ENCODE measurements at regions not wholly inside any gene's neighbourhood (a gene's known extent, or its start where the extent isn't known, plus 50 kb on each side); places are given as distances from the start of the nearest gene placed in this dataset.

DNA sequence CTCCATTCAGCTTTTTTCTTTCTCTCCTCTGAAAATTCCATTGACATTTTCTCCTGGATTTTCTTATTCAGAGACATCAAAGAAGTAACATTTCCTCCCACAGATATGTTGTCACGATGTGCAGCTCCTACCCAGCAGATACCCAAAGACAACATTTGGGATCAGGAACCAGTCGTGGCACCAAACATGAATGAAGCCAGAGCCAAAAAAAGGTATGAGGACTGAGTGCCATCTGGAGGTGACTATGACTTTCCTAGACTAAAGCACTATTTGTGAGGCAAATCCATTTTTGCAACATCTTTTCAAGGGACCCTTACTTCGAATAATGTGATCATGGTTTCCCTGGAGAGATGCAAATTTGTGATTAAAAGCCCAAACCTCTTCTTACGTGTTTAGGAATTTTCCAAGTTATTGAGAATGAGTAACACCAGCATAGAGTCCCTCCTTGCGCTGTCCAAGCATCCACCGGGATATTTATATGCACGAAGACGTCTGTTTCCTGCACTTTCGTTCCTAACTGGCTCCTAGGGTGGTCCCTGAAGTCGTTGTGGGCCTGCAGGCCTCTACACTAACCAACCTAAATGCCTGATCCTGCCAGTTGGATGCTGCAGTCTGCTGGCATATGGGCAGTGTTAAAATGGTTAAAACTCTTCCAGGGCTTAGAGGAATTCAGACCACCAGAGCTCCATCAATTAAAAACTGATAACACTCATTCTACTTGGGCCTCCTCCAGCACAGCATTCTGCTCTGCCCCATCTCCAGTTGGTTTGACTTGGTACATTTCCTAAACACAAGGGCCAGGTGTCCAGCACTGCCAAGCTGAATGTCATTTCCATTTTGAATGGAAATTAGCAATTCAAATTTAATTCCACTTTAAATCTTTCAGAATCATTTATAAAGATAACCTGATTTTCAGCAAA lies 256.6 kb downstream of the C6orf118 start:
- Histone ChIP-seq H3K9me3 (ENCODE audit: control insufficient read depth, insufficient read depth, low read length) (peaks cover 16% of the 10 kb centered on the region), H3K9ac (ENCODE audit: low read depth, low read length) (no peak overlapping the region), H3K4me1 (ENCODE audit: control insufficient read depth, insufficient read depth, low read length) (no peaks in the 10 kb centered on the region), H3K79me1 (ENCODE audit: low read depth in 1 of 2, low read length in 2 of 2) (no peaks in the 10 kb centered on the region), H3K4me2 (ENCODE audit: low read depth, low read length) (no peak overlapping the region), H4K8ac (ENCODE audit: low read depth in 2 of 2, low read length in 2 of 2) (no peak overlapping the region), H2BK120ac (ENCODE audit: low read depth, low read length) (no peak overlapping the region), H3K4me3 (ENCODE audit: insufficient read depth, low read depth, low read length) (no peak overlapping the region), H3K36me3 (ENCODE audit: control insufficient read depth, insufficient read depth, low read length) (no peaks in the 10 kb centered on the region), H2BK20ac (ENCODE audit: low read depth, low read length) (no peak overlapping the region), H4K91ac (ENCODE audit: insufficient read depth, low read depth, low read length) (no peak overlapping the region), H2AFZ (replicated peaks; ENCODE audit: low read length, poor library complexity) (no peak overlapping the region), H3K4ac (ENCODE audit: low read depth, low read length) (no peak overlapping the region), H2AK9ac (replicated peaks; ENCODE audit: low read depth, low read length, poor library complexity) (no peak overlapping the region), H2BK15ac (ENCODE audit: low read depth, low read length) (no peak overlapping the region), H3K9me1 (ENCODE audit: insufficient read depth, low read length) (no peaks in the 10 kb centered on the region), H3K23ac (ENCODE audit: low read depth, low read length) (no peak overlapping the region), H3K27me3 (ENCODE audit: control insufficient read depth, insufficient read depth, low read length) (no peaks in the 10 kb centered on the region), H4K5ac (ENCODE audit: low read depth, low read length) (no peak overlapping the region), H3K56ac (ENCODE audit: extremely low read depth, insufficient read depth, low read length) (no peak overlapping the region), H3K18ac (ENCODE audit: low read depth, low read length) (no peak overlapping the region), H3K14ac (replicated peaks; ENCODE audit: low read depth, low read length) (no peak overlapping the region), H2BK5ac (ENCODE audit: low read depth, low read length, poor library complexity, severe bottlenecking) (no peak overlapping the region), H3K27ac (ENCODE audit: insufficient read depth, low read length) (no peak overlapping the region), H2AK5ac (ENCODE audit: low read depth, low read length) (no peak overlapping the region), H4K20me1 (ENCODE audit: insufficient read depth, low read length) (no peaks in the 10 kb centered on the region)
- 10% methylated on average over 2 of the region's 10 CpGs; no CpG with 5 or more reads in 1 of the 2 experiments for WGBS, 2 experiments (ENCODE audit: extremely low coverage in 2 of 2, insufficient read length in 1 of 2)
- TF ChIP-seq, protein P1, sequence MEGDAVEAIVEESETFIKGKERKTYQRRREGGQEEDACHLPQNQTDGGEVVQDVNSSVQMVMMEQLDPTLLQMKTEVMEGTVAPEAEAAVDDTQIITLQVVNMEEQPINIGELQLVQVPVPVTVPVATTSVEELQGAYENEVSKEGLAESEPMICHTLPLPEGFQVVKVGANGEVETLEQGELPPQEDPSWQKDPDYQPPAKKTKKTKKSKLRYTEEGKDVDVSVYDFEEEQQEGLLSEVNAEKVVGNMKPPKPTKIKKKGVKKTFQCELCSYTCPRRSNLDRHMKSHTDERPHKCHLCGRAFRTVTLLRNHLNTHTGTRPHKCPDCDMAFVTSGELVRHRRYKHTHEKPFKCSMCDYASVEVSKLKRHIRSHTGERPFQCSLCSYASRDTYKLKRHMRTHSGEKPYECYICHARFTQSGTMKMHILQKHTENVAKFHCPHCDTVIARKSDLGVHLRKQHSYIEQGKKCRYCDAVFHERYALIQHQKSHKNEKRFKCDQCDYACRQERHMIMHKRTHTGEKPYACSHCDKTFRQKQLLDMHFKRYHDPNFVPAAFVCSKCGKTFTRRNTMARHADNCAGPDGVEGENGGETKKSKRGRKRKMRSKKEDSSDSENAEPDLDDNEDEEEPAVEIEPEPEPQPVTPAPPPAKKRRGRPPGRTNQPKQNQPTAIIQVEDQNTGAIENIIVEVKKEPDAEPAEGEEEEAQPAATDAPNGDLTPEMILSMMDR (conservative IDR thresholded peaks at IDR 0.05; ENCODE audit: low read depth, low read length) = no peak
- no peak for TF ChIP-seq MXI1 (IDR thresholded peaks at IDR 0.05; ENCODE audit: borderline replicate concordance, low read depth, low read length)
- no peak for TF ChIP-seq POLR2A (IDR thresholded peaks at IDR 0.05; ENCODE audit: low read depth, low read length)
- no peak for TF ChIP-seq RAD21 (IDR thresholded peaks at IDR 0.05; ENCODE audit: low read length)
- no peak for TF ChIP-seq CHD1 (IDR thresholded peaks at IDR 0.05; ENCODE audit: low read depth, low read length)
- ChIA-PET POLR2A (ENCODE audit: unreplicated experiment) (no interaction called here), CTCF (no interaction called here)
- in situ Hi-C loops (cut with MboI; ENCODE audit: low sequenced_read_pairs) = no loop called here
- DNase-seq (no peak), ATAC-seq (ENCODE audit: low read depth) (no peak)
- BruUV-seq (replicated peaks) = no TSS peak
- dilution Hi-C loops (cut with HindIII; ENCODE audit: low sequenced_read_pairs, unreplicated experiment) = no loop called here
- intact Hi-C loops (cut with micrococcal nuclease) = loop anchor here (10.0 kb wide), 1 partner anchor 182 kb away; no protein-coding TSS in a partner anchor

Measured in IMR-90 (cell line).